Neural cell (in vitro differentiated cells): ENCODE measurements at regions not wholly inside any gene's neighbourhood (a gene's known extent, or its start where the extent isn't known, plus 50 kb on each side); places are given as distances from the start of the nearest gene placed in this dataset.

ENCODE experiments used
- H2AFZ ChIP-seq: fragments of 200-600, 300-800 bp; sonication (generic), shearing (Covaris generic); 2 replicates; pipeline ENCODE4 v1.6.0; 2014; ENCODE audit warnings: low read depth, mild to moderate bottlenecking, antibody characterized with exemption, low read length, moderate library complexity
- H3F3A ChIP-seq: fragments of 200-600 bp; shearing (Covaris generic); 2 replicates; pipeline ENCODE4 v1.6.1; 2016; ENCODE audit warnings: mild to moderate bottlenecking, moderate library complexity, mixed read lengths, antibody characterized with exemption, low read length; ENCODE audit not compliant: insufficient read depth, poor library complexity, severe bottlenecking
- H3K27ac ChIP-seq: fragments of 200-600, 300-800 bp; sonication (generic), shearing (Covaris generic); 2 replicates; pipeline ENCODE4 v1.5.1; 2014; ENCODE audit warnings: mild to moderate bottlenecking, low read length, moderate library complexity
- H3K27me3 ChIP-seq: fragments of 300-800, 200-600 bp; sonication (generic), shearing (Covaris generic); 2 replicates; pipeline ENCODE4 v1.6.0; 2014; ENCODE audit warnings: mild to moderate bottlenecking, low read depth, low read length, moderate library complexity; ENCODE audit not compliant: insufficient read depth
- H3K36me3 ChIP-seq: fragments of 300-800, 200-600 bp; sonication (generic), shearing (Covaris generic); 2 replicates; pipeline ENCODE4 v1.5.1; 2014; ENCODE audit warnings: mild to moderate bottlenecking, antibody characterized with exemption, low read length, moderate library complexity; ENCODE audit not compliant: insufficient read depth
- H3K4me2 ChIP-seq: fragments of 300-800, 200-600 bp; sonication (generic), shearing (Covaris generic); 2 replicates; pipeline ENCODE4 v1.6.0; 2014; ENCODE audit warnings: mild to moderate bottlenecking, low read length
- H3K4me3 ChIP-seq: fragments of 300-800, 200-600 bp; sonication (generic), shearing (Covaris generic); 2 replicates; pipeline ENCODE4 v1.5.1; 2014; ENCODE audit warnings: mild to moderate bottlenecking, low read length, moderate library complexity
- H3K79me2 ChIP-seq: fragments of 200-600 bp; shearing (Covaris generic); replicated peaks from 2 replicates; pipeline ENCODE4 v1.6.0; 2014; ENCODE audit warnings: mild to moderate bottlenecking, low read length, moderate library complexity; ENCODE audit not compliant: insufficient read depth
- H3K9ac ChIP-seq: fragments of 300-800, 200-600 bp; sonication (generic), shearing (Covaris generic); 2 replicates; pipeline ENCODE4 v1.6.1; 2016; ENCODE audit warnings: mild to moderate bottlenecking, low read length, mixed read lengths
- H3K9me2 ChIP-seq: fragments of 200-600 bp; shearing (Covaris generic); 2 replicates; pipeline ENCODE4 v1.6.1; 2016; ENCODE audit warnings: mild to moderate bottlenecking, low read length, mixed read lengths; ENCODE audit not compliant: insufficient read depth
- H3K9me3 ChIP-seq: fragments of 200-600, 300-800 bp; sonication (generic), shearing (Covaris generic); 2 replicates; pipeline ENCODE4 v1.6.1; 2016; ENCODE audit warnings: mild to moderate bottlenecking, mixed run types, low read length, moderate library complexity, mixed read lengths
- H4K20me1 ChIP-seq: fragments of 200-600 bp; shearing (Covaris generic); 2 replicates; pipeline ENCODE4 v1.6.1; 2016; ENCODE audit warnings: mild to moderate bottlenecking, mixed run types; ENCODE audit not compliant: insufficient read depth
- CTCF ChIP-seq: fragments of 450-650 bp; IDR thresholded peaks from 2 replicates; pipeline ENCODE4 v1.5.1; 2014; ENCODE audit warnings: antibody characterized with exemption, mild to moderate bottlenecking, moderate library complexity; ENCODE audit not compliant: poor library complexity, severe bottlenecking
- EP300 ChIP-seq: fragments of 450-650 bp; conservative IDR thresholded peaks from 2 replicates; pipeline ENCODE4 v1.6.1; 2014; ENCODE audit warnings: antibody characterized with exemption, mild to moderate bottlenecking, moderate library complexity; ENCODE audit not compliant: poor library complexity, severe bottlenecking
- EZH2 ChIP-seq: fragments of 200-600, 300-800 bp; shearing (Covaris generic), sonication (generic); IDR thresholded peaks from 2 replicates; pipeline ENCODE4 v1.6.1; 2014; ENCODE audit warnings: antibody characterized with exemption, low read length, borderline replicate concordance, mild to moderate bottlenecking; ENCODE audit not compliant: insufficient read depth, poor library complexity, severe bottlenecking
- MXI1 ChIP-seq: fragments of 450-650 bp; conservative IDR thresholded peaks from 2 replicates; pipeline ENCODE4 v1.6.1; 2014; ENCODE audit warnings: antibody characterized with exemption, mild to moderate bottlenecking; ENCODE audit not compliant: poor library complexity, severe bottlenecking
- POLR2AphosphoS5 ChIP-seq: IDR thresholded peaks from 2 replicates; pipeline ENCODE4 v1.6.1; 2012
- RAD21 ChIP-seq: fragments of 450-650 bp; conservative IDR thresholded peaks from 2 replicates; pipeline ENCODE4 v1.6.1; 2014; ENCODE audit warnings: antibody characterized with exemption, mild to moderate bottlenecking, moderate library complexity
- REST ChIP-seq: IDR thresholded peaks from 2 replicates; pipeline ENCODE4 v1.6.1; 2012; ENCODE audit warnings: borderline replicate concordance
- SMC3 ChIP-seq: fragments of 450-650 bp; conservative IDR thresholded peaks from 2 replicates; pipeline ENCODE4 v1.6.1; 2014; ENCODE audit warnings: antibody characterized with exemption, mild to moderate bottlenecking, moderate library complexity; ENCODE audit not compliant: poor library complexity
- TAF1 ChIP-seq: IDR thresholded peaks from 2 replicates; pipeline ENCODE4 v1.6.1; 2012; ENCODE audit warnings: low read depth

- no peaks in the 10 kb centered on the region for H3K36me3 ChIP-seq
- no peak overlapping the region for H3K4me2 ChIP-seq
- no peaks in the 10 kb centered on the region for H3K9me2 ChIP-seq
- no peaks in the 10 kb centered on the region for H3F3A ChIP-seq
- no peak for TF ChIP-seq MXI1
- no peak for TF ChIP-seq RAD21
- no peak for TF ChIP-seq SMC3
- no peak for TF ChIP-seq CTCF
- no peak for TF ChIP-seq REST
- no peak for TF ChIP-seq EZH2
- no peak overlapping the region for H3K9ac ChIP-seq
- no peaks in the 10 kb centered on the region for H3K9me3 ChIP-seq
- no peak overlapping the region for H3K4me3 ChIP-seq
- no peaks in the 10 kb centered on the region for H3K79me2 ChIP-seq
- H3K27ac ChIP-seq: no peak overlapping the region
- no peak overlapping the region for H2AFZ ChIP-seq
- no peaks in the 10 kb centered on the region for H3K27me3 ChIP-seq
- no peaks in the 10 kb centered on the region for H4K20me1 ChIP-seq
Observed at GRCh38 chr7:46547044-46547443, 626.0 kb upstream of the IGFBP3 start.

GRCh38 chr7:46545790-46546189 is 624.7 kb upstream of the IGFBP3 start:
- Histone ChIP-seq H2AFZ (no peak overlapping the region), H3K9me3 (no peaks in the 10 kb centered on the region), H4K20me1 (no peaks in the 10 kb centered on the region), H3K36me3 (no peaks in the 10 kb centered on the region), H3K79me2 (no peaks in the 10 kb centered on the region), H3K4me3 (no peak overlapping the region), H3K9me2 (no peaks in the 10 kb centered on the region), H3K9ac (no peak overlapping the region), H3F3A (no peaks in the 10 kb centered on the region), H3K4me2 (no peak overlapping the region), H3K27me3 (no peaks in the 10 kb centered on the region), H3K27ac (no peak overlapping the region)
- TF ChIP-seq SMC3 (no peak), TAF1 (no peak), EP300 (no peak)

GRCh38 chr7:46544396-46545008 is 623.4 kb upstream of the IGFBP3 start:
- Histone ChIP-seq H3K9me3 (no peaks in the 10 kb centered on the region), H3K4me2 (no peak overlapping the region), H3K9me2 (no peaks in the 10 kb centered on the region), H3K9ac (no peak overlapping the region), H3K79me2 (no peaks in the 10 kb centered on the region), H3K4me3 (no peak overlapping the region), H4K20me1 (no peaks in the 10 kb centered on the region), H3K27ac (no peak overlapping the region), H3K36me3 (no peaks in the 10 kb centered on the region), H3K27me3 (no peaks in the 10 kb centered on the region), H3F3A (no peaks in the 10 kb centered on the region), H2AFZ (no peak overlapping the region)
- TF ChIP-seq CTCF: no peak
- TF ChIP-seq SMC3: no peak
- TF ChIP-seq REST: no peak
- TF ChIP-seq EP300: no peak
- no peak for TF ChIP-seq POLR2AphosphoS5
- TF ChIP-seq TAF1: no peak
- no peak for TF ChIP-seq RAD21
- TF ChIP-seq MXI1: no peak
- no peak for TF ChIP-seq EZH2
